Smooth muscle cell (in vitro differentiated cells): ENCODE measurements at regions not wholly inside any gene's neighbourhood (a gene's known extent, or its start where the extent isn't known, plus 50 kb on each side); places are given as distances from the start of the nearest gene placed in this dataset.

Source experiments
- DNase-seq: peaks from one replicate; lab custom pipeline; 2025; ENCODE audit not compliant: unreplicated experiment; lab: John Stamatoyannopoulos, UW
- H2AFZ ChIP-seq: fragments of 200-600 bp; sonication (generic); 2 replicates; pipeline ENCODE4 v1.6.0; 2016; ENCODE audit warnings: antibody characterized with exemption, low read depth, mild to moderate bottlenecking
- H3F3A ChIP-seq: fragments of 200-600 bp; sonication (generic); 2 replicates; pipeline ENCODE4 v1.6.0; 2017; ENCODE audit warnings: antibody characterized with exemption, low read depth
- H3K27ac ChIP-seq: fragments of 200-600 bp; sonication (generic); 2 replicates; pipeline ENCODE4 v1.5.1; 2016; ENCODE audit warnings: low read depth, mild to moderate bottlenecking
- H3K27me3 ChIP-seq: fragments of 200-600 bp; sonication (generic); 2 replicates; pipeline ENCODE4 v1.6.1; 2016; ENCODE audit warnings: low read depth, mild to moderate bottlenecking
- H3K36me3 ChIP-seq: fragments of 200-600 bp; sonication (generic); 2 replicates; pipeline ENCODE4 v1.5.1; 2016; ENCODE audit warnings: low read depth
- H3K4me1 ChIP-seq: fragments of 200-600 bp; sonication (generic); 2 replicates; pipeline ENCODE4 v1.5.1; 2016; ENCODE audit warnings: low read depth
- H3K4me2 ChIP-seq: fragments of 200-600 bp; sonication (generic); 2 replicates; pipeline ENCODE4 v1.6.0; 2016; ENCODE audit warnings: mild to moderate bottlenecking
- H3K4me3 ChIP-seq: fragments of 200-600 bp; sonication (generic); 2 replicates; pipeline ENCODE4 v1.5.1; 2016; ENCODE audit warnings: mild to moderate bottlenecking
- H3K79me2 ChIP-seq: fragments of 200-600 bp; sonication (generic); 2 replicates; pipeline ENCODE4 v1.6.0; 2016; ENCODE audit warnings: low read depth, mild to moderate bottlenecking
- H3K9ac ChIP-seq: fragments of 200-600 bp; sonication (generic); 2 replicates; pipeline ENCODE4 v1.6.0; 2016; ENCODE audit warnings: low read depth
- H3K9me3 ChIP-seq: fragments of 200-600 bp; sonication (generic); replicated peaks from 2 replicates; pipeline ENCODE4 v1.5.1; 2016; ENCODE audit warnings: low read depth
- H4K20me1 ChIP-seq: fragments of 200-600 bp; sonication (generic); 2 replicates; pipeline ENCODE4 v1.6.0; 2016; ENCODE audit warnings: low read depth
- WGBS: methylation state at CpG from one replicate; pipeline ENCODE4 v1.1.7; 2016; ENCODE audit warnings: low lambda C conversion rate; 5-methylcytosine and 5-hydroxymethylcytosine counted together
- TF ChIP-seq, protein P1 (sequence below): fragments of 200-600 bp; sonication (generic); IDR thresholded peaks from 2 replicates; pipeline ENCODE4 v1.5.1; 2017; ENCODE audit warnings: borderline replicate concordance, mild to moderate bottlenecking, antibody characterized with exemption; ENCODE audit not compliant: insufficient read depth, poor library complexity, severe bottlenecking

DNA sequence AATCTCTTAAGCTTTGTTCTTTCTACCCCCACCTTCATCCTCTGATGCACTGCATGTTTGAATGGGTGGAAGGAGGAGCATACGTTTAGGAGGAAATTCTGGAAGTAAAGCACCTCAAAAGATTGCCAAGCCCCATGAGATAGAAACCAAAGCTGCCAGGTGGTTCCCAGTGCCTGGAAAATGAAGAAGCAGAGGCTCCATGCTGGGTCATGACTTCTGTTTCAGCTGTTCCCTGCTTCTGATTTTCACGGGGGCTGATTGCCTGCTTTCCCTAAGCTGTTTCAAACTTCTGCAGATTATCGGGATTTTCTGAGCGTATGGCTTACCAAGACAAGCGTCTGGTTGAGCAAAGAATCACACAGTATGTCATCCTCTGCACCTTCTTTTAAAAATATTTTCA lies 87.5 kb upstream of the SYNDIG1 start:
- Histone ChIP-seq H3K9me3 (no peaks in the 10 kb centered on the region), H3K79me2 (no peaks in the 10 kb centered on the region), H3K27me3 (no peaks in the 10 kb centered on the region), H3K4me2 (no peak overlapping the region), H2AFZ (no peak overlapping the region), H3K4me3 (no peak overlapping the region), H3F3A (peaks cover 7% of the 10 kb centered on the region), H4K20me1 (no peaks in the 10 kb centered on the region), H3K4me1 (no peaks in the 10 kb centered on the region), H3K36me3 (no peaks in the 10 kb centered on the region), H3K27ac (no peak overlapping the region), H3K9ac (no peak overlapping the region)
- no peak for DNase-seq
- TF ChIP-seq, protein P1, sequence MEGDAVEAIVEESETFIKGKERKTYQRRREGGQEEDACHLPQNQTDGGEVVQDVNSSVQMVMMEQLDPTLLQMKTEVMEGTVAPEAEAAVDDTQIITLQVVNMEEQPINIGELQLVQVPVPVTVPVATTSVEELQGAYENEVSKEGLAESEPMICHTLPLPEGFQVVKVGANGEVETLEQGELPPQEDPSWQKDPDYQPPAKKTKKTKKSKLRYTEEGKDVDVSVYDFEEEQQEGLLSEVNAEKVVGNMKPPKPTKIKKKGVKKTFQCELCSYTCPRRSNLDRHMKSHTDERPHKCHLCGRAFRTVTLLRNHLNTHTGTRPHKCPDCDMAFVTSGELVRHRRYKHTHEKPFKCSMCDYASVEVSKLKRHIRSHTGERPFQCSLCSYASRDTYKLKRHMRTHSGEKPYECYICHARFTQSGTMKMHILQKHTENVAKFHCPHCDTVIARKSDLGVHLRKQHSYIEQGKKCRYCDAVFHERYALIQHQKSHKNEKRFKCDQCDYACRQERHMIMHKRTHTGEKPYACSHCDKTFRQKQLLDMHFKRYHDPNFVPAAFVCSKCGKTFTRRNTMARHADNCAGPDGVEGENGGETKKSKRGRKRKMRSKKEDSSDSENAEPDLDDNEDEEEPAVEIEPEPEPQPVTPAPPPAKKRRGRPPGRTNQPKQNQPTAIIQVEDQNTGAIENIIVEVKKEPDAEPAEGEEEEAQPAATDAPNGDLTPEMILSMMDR: no peak
- 72% methylated on average over 5 of the region's 5 CpGs for WGBS

DNA sequence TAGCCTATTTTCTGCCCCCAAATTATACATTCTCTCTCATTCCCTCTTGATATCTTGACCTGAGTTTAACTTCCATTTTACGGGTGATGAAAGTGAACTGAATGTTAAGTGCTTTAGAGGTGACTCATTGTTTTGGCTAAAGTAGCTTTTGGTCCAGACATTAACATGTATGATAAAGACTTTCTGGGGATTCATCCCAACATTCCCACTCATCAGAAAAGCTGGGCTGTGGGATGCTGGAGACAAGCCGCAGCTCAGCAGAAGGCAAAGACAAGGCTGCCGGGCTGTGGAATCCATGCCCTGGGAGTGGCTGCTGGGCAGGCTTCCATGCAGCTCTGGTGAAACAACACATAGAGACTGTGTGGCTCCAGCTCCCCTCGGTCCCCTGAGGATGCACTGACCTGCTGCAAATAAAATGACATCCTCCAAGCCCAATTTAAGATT lies 89.9 kb upstream of the SYNDIG1 start:
- WGBS: 28% methylated on average over 4 of the region's 4 CpGs
- Histone ChIP-seq H3K79me2 (no peaks in the 10 kb centered on the region), H3K9me3 (no peaks in the 10 kb centered on the region), H3K4me3 (no peak overlapping the region), H4K20me1 (no peaks in the 10 kb centered on the region), H3K4me1 (no peaks in the 10 kb centered on the region), H3F3A (peaks cover 7% of the 10 kb centered on the region), H2AFZ (peak overlapping the region; percentile 30), H3K36me3 (no peaks in the 10 kb centered on the region), H3K27ac (peak overlapping the region; percentile 78), H3K4me2 (peak overlapping the region; percentile 19), H3K9ac (no peak overlapping the region), H3K27me3 (no peaks in the 10 kb centered on the region)
- DNase-seq: no peak
- TF ChIP-seq, protein P1: no peak

DNA sequence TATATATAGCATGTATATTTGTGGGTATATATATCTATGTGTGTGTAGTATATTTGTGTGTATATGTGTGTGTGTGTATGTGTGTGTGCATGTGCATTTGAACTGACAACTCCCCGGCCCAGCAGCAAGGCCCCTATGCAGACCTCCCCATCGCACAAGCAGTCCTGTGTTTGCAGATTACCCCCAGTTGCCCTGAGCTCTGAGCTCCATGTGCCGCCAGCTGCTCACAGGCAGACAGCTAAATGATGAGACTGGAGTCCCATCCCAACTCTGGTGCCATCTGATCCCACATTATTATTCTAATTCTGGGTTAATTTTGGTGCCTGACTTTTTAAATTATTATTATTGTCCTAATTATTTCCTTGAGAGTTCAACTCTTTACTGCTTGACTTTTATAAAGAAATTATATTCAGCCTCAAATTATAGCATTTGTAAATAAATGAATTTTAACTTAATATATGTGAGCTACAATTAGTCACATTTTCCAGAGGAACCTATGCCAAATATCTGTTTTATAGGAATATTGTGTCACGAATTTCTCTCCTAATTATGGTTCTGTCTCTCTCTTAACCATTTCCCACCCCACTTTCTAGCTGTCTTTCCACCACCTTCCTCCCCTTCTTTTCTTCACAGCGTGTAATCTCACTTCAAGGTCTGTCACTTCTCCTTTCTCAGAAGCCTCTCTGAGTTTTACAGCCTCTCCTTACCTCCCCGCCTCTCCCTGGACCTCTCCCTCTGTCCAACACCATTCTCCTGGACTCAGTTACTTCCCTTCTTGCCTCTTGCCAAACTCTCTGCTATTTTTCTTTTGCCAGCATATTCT lies 90.6 kb upstream of the SYNDIG1 start:
- H3K36me3 ChIP-seq: no peaks in the 10 kb centered on the region

More for the DNA sequence above, 90.6 kb upstream of the SYNDIG1 start:
- Histone ChIP-seq H3K79me2 (no peaks in the 10 kb centered on the region), H2AFZ (peak overlapping the region; percentile 30), H4K20me1 (no peaks in the 10 kb centered on the region), H3K27me3 (no peaks in the 10 kb centered on the region), H3K4me3 (no peak overlapping the region), H3K9me3 (no peaks in the 10 kb centered on the region), H3F3A (peaks cover 7% of the 10 kb centered on the region), H3K4me1 (no peaks in the 10 kb centered on the region), H3K9ac (no peak overlapping the region), H3K27ac (peak overlapping the region; percentile 78), H3K4me2 (peak overlapping the region; percentile 19)
- TF ChIP-seq, protein P1: no peak
- DNase-seq: no peak
- WGBS: 70% methylated on average over 6 of the region's 6 CpGs
